Ovary (tissue), 7 donors: ENCODE measurements at regions not wholly inside any gene's neighbourhood (a gene's known extent, or its start where the extent isn't known, plus 50 kb on each side); places are given as distances from the start of the nearest gene placed in this dataset.

Experiments used
- DNase-seq, 5 donors: peaks; one replicate each; pipeline ENCODE4 v3.0.0-alpha.2; 2019 to 2020
- H3K27ac ChIP-seq, 2 donors: fragments of 200-600 bp; one replicate each; pipeline versions ENCODE4 v1.5.1 to v1.8.0; 2019 to 2022
- H3K27me3 ChIP-seq: fragments of 200-600 bp; one replicate; pipeline ENCODE4 v1.8.0; 2022
- H3K36me3 ChIP-seq: fragments of 200-600 bp; sonication (generic); one replicate; pipeline ENCODE4 v1.5.1; 2019
- H3K4me1 ChIP-seq: one replicate; pipeline ENCODE4 v1.8.1; 2013; ENCODE audit warnings: mild to moderate bottlenecking, moderate library complexity; ENCODE audit not compliant: insufficient read depth
- H3K4me3 ChIP-seq: fragments of 200-600 bp; sonication (generic); one replicate; pipeline ENCODE4 v1.5.1; 2017
- H3K9me3 ChIP-seq, 2 donors: fragments of 200-600 bp in 1 of 2; sonication (generic) in 1 of 2; one replicate each; pipeline versions ENCODE4 v1.5.1 to v1.8.1; 2013 to 2019; ENCODE audit warnings: mild to moderate bottlenecking in 1 of 2, moderate library complexity in 1 of 2
- EP300 ChIP-seq: sonication (generic); formaldehyde crosslinking; IDR thresholded peaks from one replicate; pipeline ENCODE4 v1.6.1; 2017; ENCODE audit warnings: antibody characterized with exemption
- POLR2A ChIP-seq: fragments of 450-650 bp; IDR thresholded peaks from one replicate; pipeline ENCODE4 v1.6.1; 2017; ENCODE audit warnings: antibody characterized with exemption, mild to moderate bottlenecking, moderate library complexity
- WGBS, 3 donors: extraction: QIAGEN DNeasy Blood & Tissue Kit in 1 of 3; methylation state at CpG; one replicate each; pipeline versions ENCODE4 v1.1.5 to v1.1.7; 2013 to 2017; 5-methylcytosine and 5-hydroxymethylcytosine counted together
- intact Hi-C, 4 donors: fragments of 100-400 bp; cut with DNase I; formaldehyde crosslinking; loops; one replicate each; pipeline versions ENCODE4 v1.11.0 to v1.15.1; 2022 to 2023
- TF ChIP-seq, protein P1 (sequence below), 3 donors: fragments of 450-650 bp in 2 of 3; fragments of 200-600 bp in 1 of 3; IDR thresholded peaks; one replicate each; pipeline versions ENCODE4 v1.5.1 to v1.8.0; 2016 to 2022; ENCODE audit warnings: antibody characterized with exemption in 3 of 3, mild to moderate bottlenecking in 1 of 3
- donor health status: DM: no; HTN: no; CAD: no; lungs with moderate emphysema.
- donor health status: DM: no; HTN: no; CAD: no.
- donor health status: Bipolar disorder and iron deficiency.
- donor health status: DM: no; HTN: no; CAD: no.
- donor health status: DM: yes; HTN: yes; CAD: no.

DNA sequence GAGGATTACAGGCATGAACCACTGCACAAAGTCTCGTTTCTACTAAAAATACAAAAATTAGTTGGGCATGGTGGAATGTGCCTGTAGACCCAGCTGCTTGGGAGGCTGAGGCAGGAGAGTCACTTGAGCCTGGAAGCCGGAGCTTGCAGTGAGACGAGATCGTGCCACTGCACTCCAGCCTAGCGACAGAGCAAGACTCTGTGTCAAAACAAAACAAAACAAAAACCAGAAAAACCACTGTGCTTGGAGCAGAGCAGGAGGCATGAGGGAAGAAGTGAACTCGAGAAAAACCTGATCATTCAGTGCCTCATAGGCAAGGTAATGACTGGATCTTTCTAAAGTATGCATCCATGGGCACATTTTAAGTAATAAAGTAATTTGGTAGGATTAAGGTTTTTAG lies 487.8 kb downstream of the KCNH5 start:
- WGBS, 3 donors: 77 to 87% (median 87%) methylated on average over 6 of the region's 6 CpGs
- H3K9me3 ChIP-seq: no peaks in the 10 kb centered on the region
- TF ChIP-seq POLR2A: no peak
- TF ChIP-seq, protein P1, sequence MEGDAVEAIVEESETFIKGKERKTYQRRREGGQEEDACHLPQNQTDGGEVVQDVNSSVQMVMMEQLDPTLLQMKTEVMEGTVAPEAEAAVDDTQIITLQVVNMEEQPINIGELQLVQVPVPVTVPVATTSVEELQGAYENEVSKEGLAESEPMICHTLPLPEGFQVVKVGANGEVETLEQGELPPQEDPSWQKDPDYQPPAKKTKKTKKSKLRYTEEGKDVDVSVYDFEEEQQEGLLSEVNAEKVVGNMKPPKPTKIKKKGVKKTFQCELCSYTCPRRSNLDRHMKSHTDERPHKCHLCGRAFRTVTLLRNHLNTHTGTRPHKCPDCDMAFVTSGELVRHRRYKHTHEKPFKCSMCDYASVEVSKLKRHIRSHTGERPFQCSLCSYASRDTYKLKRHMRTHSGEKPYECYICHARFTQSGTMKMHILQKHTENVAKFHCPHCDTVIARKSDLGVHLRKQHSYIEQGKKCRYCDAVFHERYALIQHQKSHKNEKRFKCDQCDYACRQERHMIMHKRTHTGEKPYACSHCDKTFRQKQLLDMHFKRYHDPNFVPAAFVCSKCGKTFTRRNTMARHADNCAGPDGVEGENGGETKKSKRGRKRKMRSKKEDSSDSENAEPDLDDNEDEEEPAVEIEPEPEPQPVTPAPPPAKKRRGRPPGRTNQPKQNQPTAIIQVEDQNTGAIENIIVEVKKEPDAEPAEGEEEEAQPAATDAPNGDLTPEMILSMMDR (IDR thresholded peaks at IDR 0.05): no peak
- TF ChIP-seq EP300: no peak
- no peak overlapping the region for H3K4me3 ChIP-seq
- no peak for DNase-seq
- H3K27ac ChIP-seq: no peak overlapping the region
- H3K27me3 ChIP-seq: no peaks in the 10 kb centered on the region
- intact Hi-C loops: no loop called here
- H3K4me1 ChIP-seq: no peaks in the 10 kb centered on the region
- no peaks in the 10 kb centered on the region for H3K36me3 ChIP-seq

DNA sequence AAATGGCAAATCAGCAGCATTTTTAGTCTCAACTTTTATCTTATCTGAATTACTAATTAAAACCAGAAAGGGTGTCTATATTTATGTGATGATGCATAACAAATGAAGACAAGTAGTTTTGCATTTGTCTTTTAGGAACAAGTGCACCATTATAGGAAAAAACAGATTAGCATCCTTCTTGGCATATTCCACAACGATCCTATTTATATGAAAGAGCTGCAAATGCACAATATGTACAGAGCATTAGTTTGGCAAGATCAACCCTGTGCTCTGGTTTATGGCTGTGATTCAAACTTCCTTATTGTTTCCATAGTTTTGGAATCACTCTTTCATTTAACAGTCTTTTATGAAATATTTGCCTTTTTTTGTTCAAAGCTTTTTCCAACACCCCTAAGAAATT lies 486.8 kb downstream of the KCNH5 start:
- Histone ChIP-seq H3K4me3 (no peak overlapping the region), H3K27ac (no peak overlapping the region), H3K36me3 (no peaks in the 10 kb centered on the region), H3K27me3 (no peaks in the 10 kb centered on the region), H3K4me1 (no peaks in the 10 kb centered on the region), H3K9me3 (no peaks in the 10 kb centered on the region)
- 26 to 33% (median 32%) methylated on average over 1 of the region's 1 CpG for whole genome bisulfite sequencing, 3 donors
- DNase-seq: no peak
- TF ChIP-seq POLR2A: no peak
- TF ChIP-seq, protein P1 (IDR thresholded peaks at IDR 0.05): no peak
- no peak for TF ChIP-seq EP300
- intact Hi-C loops: no loop called here

DNA sequence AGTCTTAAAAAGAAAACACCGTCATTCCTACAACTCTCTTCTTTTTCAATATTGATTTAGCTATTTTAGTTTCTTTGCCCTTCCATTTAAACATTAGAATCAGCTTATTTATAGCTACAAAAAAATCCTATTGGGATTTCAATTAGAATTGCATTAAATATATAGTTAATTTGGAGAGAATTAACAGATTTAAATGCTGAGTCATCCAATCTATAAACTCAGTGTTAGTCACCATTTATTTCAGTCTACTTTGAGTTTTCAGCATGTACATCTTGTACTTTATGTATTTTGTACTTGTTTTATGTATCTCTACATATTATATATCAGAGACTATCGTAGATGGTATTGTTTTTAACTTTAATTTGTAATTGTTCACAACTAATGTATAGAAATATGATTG lies 460.0 kb downstream of the KCNH5 start:
- WGBS, 3 donors: 72 to 74% (median 72%) methylated on average over 2 of the region's 2 CpGs

DNA sequence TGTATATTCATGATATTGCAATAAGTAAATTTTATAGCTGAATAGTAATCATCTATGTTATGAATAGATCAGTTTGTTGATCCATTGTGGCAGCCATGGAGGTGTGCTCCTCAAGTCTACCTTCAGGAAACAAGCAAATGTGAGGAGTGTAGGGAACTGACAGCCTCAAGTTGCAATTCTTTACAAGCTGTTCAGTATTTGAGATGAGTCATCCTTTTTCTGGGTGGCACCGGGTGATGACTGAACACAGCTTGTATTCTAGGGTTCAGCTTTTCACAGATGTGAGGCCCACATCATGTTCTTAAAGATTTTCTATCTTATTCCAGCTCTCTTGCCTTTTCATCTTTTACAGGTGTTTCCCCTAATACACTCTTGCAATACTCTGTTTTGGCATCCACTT lies 452.4 kb downstream of the KCNH5 start:
- WGBS, 3 donors: 74 to 92% (median 88%) methylated on average over 1 of the region's 1 CpG
- H3K36me3 ChIP-seq: no peaks in the 10 kb centered on the region
- TF ChIP-seq EP300: no peak
- no peak for TF ChIP-seq POLR2A

More for the DNA sequence above, 460.0 kb downstream of the KCNH5 start:
- H3K4me3 ChIP-seq: no peak overlapping the region
- no peaks in the 10 kb centered on the region for H3K4me1 ChIP-seq
- no peak for DNase-seq
- no peaks in the 10 kb centered on the region for H3K36me3 ChIP-seq
- intact Hi-C loops: no loop called here
- H3K27ac ChIP-seq: no peak overlapping the region
- TF ChIP-seq POLR2A (no peak), EP300 (no peak)
- TF ChIP-seq, protein P1 (IDR thresholded peaks at IDR 0.05): no peak
- no peaks in the 10 kb centered on the region for H3K9me3 ChIP-seq
- no peaks in the 10 kb centered on the region for H3K27me3 ChIP-seq

DNA sequence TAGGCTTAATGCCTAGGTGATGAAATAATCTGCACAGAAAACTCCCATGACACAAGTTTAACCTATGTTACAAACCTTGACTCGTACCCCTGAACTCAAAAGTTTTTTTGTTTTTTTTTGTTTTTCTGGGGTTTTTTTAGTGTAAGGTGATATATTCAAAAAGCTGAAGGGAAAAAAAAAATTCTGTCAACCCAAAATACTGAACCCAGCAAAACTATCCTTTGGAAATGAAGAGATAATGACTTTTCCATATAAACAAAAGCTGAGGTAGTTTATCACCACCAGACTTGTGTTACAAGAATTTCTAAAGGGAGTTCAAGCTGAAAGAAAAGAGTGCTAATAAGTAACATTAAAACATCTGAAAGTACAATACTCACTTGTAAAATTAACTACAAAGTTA lies 448.1 kb downstream of the KCNH5 start:
- Histone ChIP-seq H3K27ac (no peak overlapping the region), H3K36me3 (no peaks in the 10 kb centered on the region), H3K4me3 (no peak overlapping the region), H3K9me3 (no peaks in the 10 kb centered on the region), H3K4me1 (no peaks in the 10 kb centered on the region), H3K27me3 (no peaks in the 10 kb centered on the region)
- WGBS, 3 donors: 92 to 97% (median 96%) methylated on average over 1 of the region's 1 CpG
- TF ChIP-seq, protein P1 (IDR thresholded peaks at IDR 0.05): no peak
- TF ChIP-seq POLR2A: no peak
- TF ChIP-seq EP300: no peak
- intact Hi-C loops: no loop called here
- DNase-seq: no peak

More for the DNA sequence above, 452.4 kb downstream of the KCNH5 start:
- Histone ChIP-seq H3K27ac (no peak overlapping the region), H3K9me3 (no peaks in the 10 kb centered on the region), H3K27me3 (no peaks in the 10 kb centered on the region), H3K4me1 (no peaks in the 10 kb centered on the region), H3K4me3 (no peak overlapping the region)
- intact Hi-C loops: no loop called here
- no peak for DNase-seq
